Thymus (tissue), 11 donors: ENCODE measurements at regions not wholly inside any gene's neighbourhood (a gene's known extent, or its start where the extent isn't known, plus 50 kb on each side); places are given as distances from the start of the nearest gene placed in this dataset.
"Not testable (repeated sequence)": the region's sequence is repeated elsewhere in the genome, so short reads cannot be mapped to it uniquely, and the experiment has no call there.

Experiments
- DNase-seq, 9 donors: peaks; one replicate each; pipeline ENCODE4 v3.0.0-alpha.2; 2013; ENCODE audit warnings: low spot score in 9 of 9, low read depth in 6 of 9, missing footprints in 1 of 9
- H3K27ac ChIP-seq, 2 donors: one replicate each; pipeline ENCODE4 v1.5.1; 2013; ENCODE audit warnings: control low read depth in 1 of 2, low read depth in 1 of 2, low read length in 1 of 2, mild to moderate bottlenecking in 1 of 2, moderate library complexity in 1 of 2
- H3K27me3 ChIP-seq, 2 donors: one replicate each; pipeline ENCODE4 v1.5.1; 2013; ENCODE audit warnings: low read length in 1 of 2; ENCODE audit not compliant: control insufficient read depth in 2 of 2, insufficient read depth in 1 of 2
- H3K36me3 ChIP-seq, 2 donors: one replicate each; pipeline ENCODE4 v1.5.1; 2013; ENCODE audit warnings: low read length in 1 of 2, mild to moderate bottlenecking in 1 of 2, moderate library complexity in 1 of 2; ENCODE audit not compliant: control insufficient read depth in 2 of 2, insufficient read depth in 2 of 2
- H3K4me1 ChIP-seq, 2 donors: one replicate each; pipeline ENCODE4 v1.5.1; 2013; ENCODE audit warnings: low read length in 2 of 2; ENCODE audit not compliant: control insufficient read depth in 2 of 2, insufficient read depth in 2 of 2
- H3K4me3 ChIP-seq, 2 donors: one replicate each; pipeline ENCODE4 v1.5.1; 2013; ENCODE audit warnings: low read length in 2 of 2, control low read depth in 1 of 2, mild to moderate bottlenecking in 1 of 2
- H3K9me3 ChIP-seq, 2 donors: one replicate each; pipeline ENCODE4 v1.5.1; 2013; ENCODE audit warnings: low read length in 1 of 2, mild to moderate bottlenecking in 1 of 2; ENCODE audit not compliant: control insufficient read depth in 2 of 2, insufficient read depth in 1 of 2
- WGBS: extraction: QIAGEN DNeasy Blood & Tissue Kit; methylation state at CpG from one replicate; pipeline ENCODE4 v1.1.7; 2013; 5-methylcytosine and 5-hydroxymethylcytosine counted together
- donor health status: healthy.

DNA sequence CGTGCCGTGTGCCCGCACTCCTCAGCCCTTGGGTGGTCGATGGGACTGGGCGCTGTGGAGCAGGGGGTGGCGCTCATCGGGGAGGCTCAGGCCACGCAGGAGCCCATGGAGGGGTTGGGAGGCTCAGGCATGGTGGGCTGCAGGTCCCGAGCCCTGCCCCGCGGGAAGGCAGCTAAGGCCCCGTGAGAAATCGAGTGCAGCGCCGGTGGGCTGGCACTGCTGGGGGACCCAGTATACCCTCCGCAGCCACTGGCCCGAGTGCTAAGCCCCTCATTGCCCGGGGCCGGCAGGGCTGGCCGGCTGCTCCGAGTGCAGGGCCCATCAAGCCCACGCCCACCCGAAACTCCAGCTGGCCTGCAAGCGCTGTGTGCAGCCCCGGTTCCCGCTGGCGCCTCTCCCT is 384.1 kb downstream of the GLUD2 start:
- WGBS = 98% methylated on average over 27 of the region's 27 CpGs
- not testable (repeated sequence) for H3K9me3 ChIP-seq, H3K27me3 ChIP-seq, H3K36me3 ChIP-seq, H3K4me3 ChIP-seq, H3K27ac ChIP-seq, H3K4me1 ChIP-seq, DNase-seq

DNA sequence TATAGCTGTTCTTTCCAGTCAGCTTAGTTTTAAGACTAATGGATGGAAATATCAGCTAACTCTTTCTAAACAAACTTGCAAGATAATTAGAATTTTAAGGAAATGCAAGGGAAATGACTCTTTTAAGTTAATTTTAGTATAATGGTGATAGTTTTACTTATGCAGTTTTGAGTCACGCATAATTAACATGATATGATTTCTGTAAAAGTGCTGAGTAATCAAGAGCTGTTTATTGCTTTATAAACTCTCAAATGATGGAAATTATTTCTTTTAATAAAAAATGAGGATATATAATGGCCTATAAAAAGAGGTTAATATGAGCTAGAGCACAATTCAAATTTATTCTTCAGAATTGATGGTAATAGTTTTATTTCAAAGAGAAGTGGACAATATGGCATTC is 385.9 kb downstream of the GLUD2 start:
- DNase-seq = no peak
- H3K4me1 ChIP-seq = no peaks in the 10 kb centered on the region
- H3K9me3 ChIP-seq = no peaks in the 10 kb centered on the region
- no peak overlapping the region for H3K27ac ChIP-seq
- H3K36me3 ChIP-seq = no peaks in the 10 kb centered on the region
- no peaks in the 10 kb centered on the region for H3K27me3 ChIP-seq
- 100% methylated on average over 1 of the region's 1 CpG for WGBS
- no peak overlapping the region for H3K4me3 ChIP-seq

DNA sequence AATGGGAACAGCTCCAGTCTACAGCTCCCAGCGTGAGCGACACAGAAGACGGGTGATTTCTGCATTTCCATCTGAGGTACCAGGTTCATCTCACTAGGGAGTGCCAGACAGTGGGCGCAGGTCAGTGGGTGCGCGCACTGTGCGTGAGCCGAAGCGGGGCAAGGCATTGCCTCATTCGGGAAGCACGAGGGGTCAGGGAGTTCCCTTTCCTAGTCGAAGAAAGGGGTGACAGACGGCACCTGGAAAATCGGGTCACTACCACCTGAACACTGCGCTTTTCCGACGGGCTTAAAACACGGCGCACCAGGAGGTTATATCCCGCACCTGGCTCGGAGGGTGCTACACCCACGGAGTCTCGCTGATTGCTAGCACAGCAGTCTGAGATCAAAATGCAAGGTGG is 390.3 kb downstream of the GLUD2 start:
- not testable (repeated sequence) for H3K27me3 ChIP-seq, H3K4me1 ChIP-seq, DNase-seq, H3K36me3 ChIP-seq, H3K9me3 ChIP-seq, H3K27ac ChIP-seq, H3K4me3 ChIP-seq
- WGBS = 98% methylated on average over 23 of the region's 23 CpGs

DNA sequence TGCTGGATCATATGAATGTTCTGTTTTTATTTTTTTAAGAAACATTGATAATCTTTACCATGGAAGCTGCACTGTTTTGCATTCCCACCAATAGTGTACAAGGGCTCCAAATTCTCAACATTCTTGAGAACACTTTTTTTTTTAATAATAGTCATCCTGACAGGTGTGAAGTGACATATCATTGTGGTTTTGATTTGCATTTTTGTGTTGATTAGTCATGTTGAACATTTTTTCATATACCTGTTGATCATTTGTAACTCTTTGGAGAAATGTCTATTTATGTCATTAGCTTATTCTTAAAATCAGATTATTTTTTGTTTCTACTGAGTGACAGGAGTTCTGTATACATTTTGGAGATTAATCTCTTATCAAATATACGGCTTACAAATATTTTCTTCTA is 408.5 kb downstream of the GLUD2 start:
- H3K27ac ChIP-seq = no peak overlapping the region
- H3K36me3 ChIP-seq = no peaks in the 10 kb centered on the region
- 94% methylated on average over 1 of the region's 1 CpG for WGBS

DNA sequence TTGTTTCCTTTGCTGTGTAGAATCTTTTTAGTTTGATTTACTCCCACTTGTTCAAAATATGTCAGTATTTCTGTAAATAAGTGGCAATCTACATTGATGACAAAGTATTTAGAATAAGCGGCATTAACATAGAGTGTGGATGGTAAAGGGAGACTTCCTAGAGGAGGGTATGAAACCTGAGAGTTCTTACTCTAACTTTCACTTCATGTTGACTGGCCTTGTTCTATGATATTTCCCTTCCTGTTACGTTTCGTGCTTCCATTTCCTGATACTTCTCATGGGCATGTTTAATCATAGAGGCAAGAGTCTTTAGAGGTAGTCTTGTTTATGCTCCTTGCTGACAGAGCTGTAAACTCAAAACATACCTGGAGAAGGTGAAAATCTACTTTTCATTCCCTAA is 408.9 kb downstream of the GLUD2 start:
- H3K36me3 ChIP-seq = no peaks in the 10 kb centered on the region
- no peak overlapping the region for H3K27ac ChIP-seq
- no peaks in the 10 kb centered on the region for H3K4me1 ChIP-seq
- DNase-seq = no peak
- no peak overlapping the region for H3K4me3 ChIP-seq
- no peaks in the 10 kb centered on the region for H3K9me3 ChIP-seq
- no peaks in the 10 kb centered on the region for H3K27me3 ChIP-seq
- WGBS = 54% methylated on average over 3 of the region's 3 CpGs

More for the DNA sequence above, 408.5 kb downstream of the GLUD2 start:
- Histone ChIP-seq H3K27me3 (no peaks in the 10 kb centered on the region), H3K9me3 (no peaks in the 10 kb centered on the region), H3K4me3 (no peak overlapping the region), H3K4me1 (no peaks in the 10 kb centered on the region)
- DNase-seq = no peak

DNA sequence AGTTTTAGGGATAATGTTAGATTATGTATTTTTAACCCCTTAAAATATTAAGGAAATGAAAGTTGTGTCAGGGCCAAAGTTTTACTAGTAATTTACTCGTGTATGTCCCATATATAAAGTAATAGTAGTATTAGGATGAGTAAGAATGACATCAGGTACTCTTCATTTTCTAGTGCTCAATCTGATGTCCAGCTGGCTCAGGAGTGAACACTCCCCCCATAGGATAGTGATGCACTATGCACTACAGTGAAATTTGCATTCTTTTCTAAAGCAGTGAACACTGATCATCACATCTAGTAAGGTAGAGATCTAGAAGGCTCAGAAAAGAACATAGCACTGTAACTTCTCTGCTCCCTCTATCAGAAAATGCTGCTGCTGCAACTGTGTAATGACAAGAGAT is 409.7 kb downstream of the GLUD2 start:
- no peak overlapping the region for H3K4me3 ChIP-seq

DNA sequence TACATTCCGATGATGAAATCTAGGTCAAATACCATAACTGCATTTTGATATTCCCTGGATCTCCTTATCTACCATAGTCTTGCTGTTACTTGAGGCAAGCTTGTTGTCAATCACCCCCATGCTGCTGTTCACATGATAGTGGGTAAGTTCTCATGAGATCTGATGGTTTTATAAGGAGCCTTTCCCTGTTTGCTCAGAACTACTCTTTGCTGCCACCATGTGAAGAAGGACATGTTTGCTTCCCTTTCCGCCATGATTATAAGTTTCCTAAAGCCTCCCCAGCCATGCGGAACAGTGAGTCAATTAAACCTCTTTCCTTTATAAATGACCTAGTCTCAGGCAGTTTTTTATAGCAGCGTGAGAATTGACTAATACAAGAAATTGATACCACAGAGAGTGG is 432.0 kb downstream of the GLUD2 start:
- WGBS = 93% methylated on average over 4 of the region's 4 CpGs
- DNase-seq = peak in 1 of 9 donors; percentile 0
- no peaks in the 10 kb centered on the region for H3K4me1 ChIP-seq
- H3K27me3 ChIP-seq = no peaks in the 10 kb centered on the region
- no peaks in the 10 kb centered on the region for H3K36me3 ChIP-seq
- H3K9me3 ChIP-seq = no peaks in the 10 kb centered on the region
- H3K4me3 ChIP-seq = no peak overlapping the region
- no peak overlapping the region for H3K27ac ChIP-seq

More for the DNA sequence above, 409.7 kb downstream of the GLUD2 start:
- WGBS = 84% methylated on average over 1 of the region's 1 CpG
- Histone ChIP-seq H3K27me3 (no peaks in the 10 kb centered on the region), H3K36me3 (no peaks in the 10 kb centered on the region), H3K4me1 (no peaks in the 10 kb centered on the region), H3K27ac (no peak overlapping the region), H3K9me3 (no peaks in the 10 kb centered on the region)
- DNase-seq = no peak

DNA sequence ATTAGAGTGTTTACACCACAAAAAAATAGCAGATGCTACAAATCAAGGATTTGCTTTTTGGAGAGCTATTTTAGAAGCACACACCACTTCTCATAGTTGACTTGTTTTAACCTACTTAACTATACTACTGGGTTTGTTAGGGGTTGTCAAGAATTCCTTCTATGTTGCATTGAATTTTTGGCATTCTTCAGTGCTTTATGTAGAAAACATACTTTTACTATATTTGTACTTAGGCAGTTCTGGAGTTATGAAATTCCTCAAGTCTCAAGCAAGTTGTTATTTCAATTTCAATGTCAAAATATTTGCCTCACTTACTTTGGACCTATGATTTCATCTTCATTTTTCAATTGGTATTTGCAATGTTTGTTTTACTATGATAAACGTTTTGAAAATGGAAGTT is 449.6 kb downstream of the GLUD2 start:
- no peak for DNase-seq
- Histone ChIP-seq H3K4me1 (no peaks in the 10 kb centered on the region), H3K27ac (no peak overlapping the region), H3K36me3 (no peaks in the 10 kb centered on the region), H3K4me3 (no peak overlapping the region), H3K27me3 (no peaks in the 10 kb centered on the region), H3K9me3 (no peaks in the 10 kb centered on the region)
- WGBS = 33% methylated on average over 1 of the region's 1 CpG

DNA sequence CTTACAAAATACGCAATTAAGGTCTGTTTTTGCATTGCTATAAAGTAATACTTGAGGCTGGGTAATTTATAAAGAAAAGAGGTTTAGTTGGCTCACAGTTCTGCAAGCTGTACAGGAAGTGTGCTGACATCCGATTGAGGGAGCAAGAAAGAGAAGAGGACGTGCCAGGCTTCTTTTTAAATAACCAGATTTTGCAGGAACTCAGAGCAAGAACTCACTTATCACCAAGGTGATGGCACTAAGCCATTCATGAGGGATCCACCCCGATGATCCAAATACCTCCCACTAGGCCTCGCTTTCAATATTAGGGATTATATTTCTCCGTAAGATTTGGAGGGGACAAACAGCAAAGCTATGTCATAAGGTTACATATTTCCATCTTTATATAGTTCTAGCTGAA is 456.7 kb downstream of the GLUD2 start:
- Histone ChIP-seq H3K27me3 (no peaks in the 10 kb centered on the region), H3K4me3 (no peak overlapping the region), H3K36me3 (no peaks in the 10 kb centered on the region), H3K9me3 (no peaks in the 10 kb centered on the region), H3K27ac (no peak overlapping the region), H3K4me1 (no peaks in the 10 kb centered on the region)
- 66% methylated on average over 6 of the region's 6 CpGs for WGBS
- peak in 3 of 9 donors; percentile 0 to 29 (median 11) for DNase-seq

DNA sequence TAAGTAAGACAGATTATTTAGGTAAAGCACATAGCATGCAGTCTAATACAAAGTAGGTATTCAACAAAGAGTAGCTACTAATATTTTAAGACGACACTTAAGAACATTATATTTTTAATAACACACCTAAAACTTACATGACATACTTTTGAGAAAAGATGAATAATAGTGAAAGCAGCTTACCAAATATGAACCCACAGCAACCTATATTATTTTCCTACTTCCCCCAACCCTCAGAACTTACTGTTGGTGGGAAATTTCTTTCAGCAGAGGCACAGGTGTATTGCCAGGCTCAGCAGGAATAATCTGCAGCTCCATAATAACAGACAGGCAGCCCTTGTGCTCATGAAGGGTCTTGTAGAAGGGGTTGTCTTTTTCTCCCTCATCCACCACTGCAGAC is 498.9 kb downstream of the GLUD2 start:
- H3K4me1 ChIP-seq = no peaks in the 10 kb centered on the region
- 96% methylated on average over 1 of the region's 1 CpG for WGBS

More for the DNA sequence above, 498.9 kb downstream of the GLUD2 start:
- no peaks in the 10 kb centered on the region for H3K9me3 ChIP-seq
- H3K27ac ChIP-seq = no peak overlapping the region
- H3K36me3 ChIP-seq = no peaks in the 10 kb centered on the region
- no peak overlapping the region for H3K4me3 ChIP-seq
- no peak for DNase-seq
- no peaks in the 10 kb centered on the region for H3K27me3 ChIP-seq
